ENCODE measurements at regions not wholly inside any gene's neighbourhood (a gene's known extent, or its start where the extent isn't known, plus 50 kb on each side); places are given as distances from the start of the nearest gene placed in this dataset.

DNA sequence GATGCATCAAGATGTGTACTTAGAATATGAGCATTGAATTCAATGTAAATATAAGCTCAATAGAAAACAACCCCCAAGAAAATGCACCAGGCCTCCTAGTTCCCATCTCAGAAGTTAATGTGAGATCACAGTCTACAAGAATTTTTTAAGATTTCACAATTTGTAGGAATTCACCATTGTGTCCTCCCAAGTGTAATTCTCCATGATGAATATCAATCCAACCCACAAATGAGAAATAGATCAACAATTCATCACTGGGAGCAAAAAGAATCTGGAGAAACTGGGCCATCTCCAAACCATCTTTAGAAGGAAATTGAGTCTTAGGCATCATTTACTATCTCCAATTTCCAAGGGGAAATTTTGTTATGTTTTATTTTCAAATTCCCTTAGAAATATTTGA is 310.5 kb upstream of the GOT2 start:
- TF ChIP-seq, protein P1, sequence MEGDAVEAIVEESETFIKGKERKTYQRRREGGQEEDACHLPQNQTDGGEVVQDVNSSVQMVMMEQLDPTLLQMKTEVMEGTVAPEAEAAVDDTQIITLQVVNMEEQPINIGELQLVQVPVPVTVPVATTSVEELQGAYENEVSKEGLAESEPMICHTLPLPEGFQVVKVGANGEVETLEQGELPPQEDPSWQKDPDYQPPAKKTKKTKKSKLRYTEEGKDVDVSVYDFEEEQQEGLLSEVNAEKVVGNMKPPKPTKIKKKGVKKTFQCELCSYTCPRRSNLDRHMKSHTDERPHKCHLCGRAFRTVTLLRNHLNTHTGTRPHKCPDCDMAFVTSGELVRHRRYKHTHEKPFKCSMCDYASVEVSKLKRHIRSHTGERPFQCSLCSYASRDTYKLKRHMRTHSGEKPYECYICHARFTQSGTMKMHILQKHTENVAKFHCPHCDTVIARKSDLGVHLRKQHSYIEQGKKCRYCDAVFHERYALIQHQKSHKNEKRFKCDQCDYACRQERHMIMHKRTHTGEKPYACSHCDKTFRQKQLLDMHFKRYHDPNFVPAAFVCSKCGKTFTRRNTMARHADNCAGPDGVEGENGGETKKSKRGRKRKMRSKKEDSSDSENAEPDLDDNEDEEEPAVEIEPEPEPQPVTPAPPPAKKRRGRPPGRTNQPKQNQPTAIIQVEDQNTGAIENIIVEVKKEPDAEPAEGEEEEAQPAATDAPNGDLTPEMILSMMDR (IDR thresholded peaks at IDR 0.05) = no peak
- TF ChIP-seq POLR2A (IDR thresholded peaks at IDR 0.05) (no peak), EP300 (IDR thresholded peaks at IDR 0.05) (no peak)

Measured in ovary (tissue), 3 donors.